ENCODE measurements at regions not wholly inside any gene's neighbourhood (a gene's known extent, or its start where the extent isn't known, plus 50 kb on each side); places are given as distances from the start of the nearest gene placed in this dataset.

- no peak for TF ChIP-seq CTCF (IDR thresholded peaks at IDR 0.05)
- no peak for DNase-seq (ENCODE audit: extremely low spot score, unreplicated experiment)
- H3K27ac Mint-ChIP-seq (ENCODE audit: unreplicated experiment), result no peak overlapping the region
Measured at GRCh38 chr2:125713533-125713932, 942.4 kb upstream of the GYPC start.

GRCh38 chr2:125721072-125721721 is 934.8 kb upstream of the GYPC start:
- H3K36me3 Mint-ChIP-seq (ENCODE audit: unreplicated experiment), result no peaks in the 10 kb centered on the region
- H3K27me3 Mint-ChIP-seq (ENCODE audit: unreplicated experiment), result no peaks in the 10 kb centered on the region
- no peak for TF ChIP-seq CTCF (IDR thresholded peaks at IDR 0.05)
- H3K4me1 Mint-ChIP-seq (ENCODE audit: unreplicated experiment), result no peaks in the 10 kb centered on the region
- no peak overlapping the region for H3K27ac Mint-ChIP-seq (ENCODE audit: unreplicated experiment)
- peaks cover 43% of the 10 kb centered on the region for H3K9me3 Mint-ChIP-seq (ENCODE audit: unreplicated experiment)
- DNase-seq (ENCODE audit: extremely low spot score, unreplicated experiment), result no peak
- H3K4me3 Mint-ChIP-seq (ENCODE audit: unreplicated experiment), result no peak overlapping the region

More at GRCh38 chr2:125713533-125713932, 942.4 kb upstream of the GYPC start:
- no peaks in the 10 kb centered on the region for H3K36me3 Mint-ChIP-seq (ENCODE audit: unreplicated experiment)
- no peak overlapping the region for H3K4me3 Mint-ChIP-seq (ENCODE audit: unreplicated experiment)
- peaks cover 47% of the 10 kb centered on the region for H3K9me3 Mint-ChIP-seq (ENCODE audit: unreplicated experiment)
- H3K27me3 Mint-ChIP-seq (ENCODE audit: unreplicated experiment), result no peaks in the 10 kb centered on the region
- H3K4me1 Mint-ChIP-seq (ENCODE audit: unreplicated experiment), result no peaks in the 10 kb centered on the region

GRCh38 chr2:125730921-125731320 is 925.0 kb upstream of the GYPC start:
- Mint-ChIP-seq H3K27ac (ENCODE audit: unreplicated experiment) (no peak overlapping the region), H3K27me3 (ENCODE audit: unreplicated experiment) (no peaks in the 10 kb centered on the region), H3K4me1 (ENCODE audit: unreplicated experiment) (no peaks in the 10 kb centered on the region), H3K4me3 (ENCODE audit: unreplicated experiment) (no peak overlapping the region), H3K36me3 (ENCODE audit: unreplicated experiment) (no peaks in the 10 kb centered on the region), H3K9me3 (ENCODE audit: unreplicated experiment) (peaks cover 45% of the 10 kb centered on the region)
- no peak for DNase-seq (ENCODE audit: extremely low spot score, unreplicated experiment)
- TF ChIP-seq CTCF (IDR thresholded peaks at IDR 0.05), result no peak

GRCh38 chr2:125736306-125736705 is 919.7 kb upstream of the GYPC start:
- no peaks in the 10 kb centered on the region for H3K27me3 Mint-ChIP-seq (ENCODE audit: unreplicated experiment)
- H3K27ac Mint-ChIP-seq (ENCODE audit: unreplicated experiment), result no peak overlapping the region
- no peak for DNase-seq (ENCODE audit: extremely low spot score, unreplicated experiment)
- TF ChIP-seq CTCF (IDR thresholded peaks at IDR 0.05), result no peak
- H3K36me3 Mint-ChIP-seq (ENCODE audit: unreplicated experiment), result no peaks in the 10 kb centered on the region
- no peak overlapping the region for H3K4me3 Mint-ChIP-seq (ENCODE audit: unreplicated experiment)
- no peaks in the 10 kb centered on the region for H3K4me1 Mint-ChIP-seq (ENCODE audit: unreplicated experiment)
- H3K9me3 Mint-ChIP-seq (ENCODE audit: unreplicated experiment), result peaks cover 47% of the 10 kb centered on the region

- H3K27ac Mint-ChIP-seq (ENCODE audit: unreplicated experiment), result no peak overlapping the region
- DNase-seq (ENCODE audit: extremely low spot score, unreplicated experiment), result no peak
- no peaks in the 10 kb centered on the region for H3K36me3 Mint-ChIP-seq (ENCODE audit: unreplicated experiment)
- H3K9me3 Mint-ChIP-seq (ENCODE audit: unreplicated experiment), result peaks cover 32% of the 10 kb centered on the region
- no peaks in the 10 kb centered on the region for H3K4me1 Mint-ChIP-seq (ENCODE audit: unreplicated experiment)
- no peak overlapping the region for H3K4me3 Mint-ChIP-seq (ENCODE audit: unreplicated experiment)
- TF ChIP-seq CTCF (IDR thresholded peaks at IDR 0.05), result no peak
- H3K27me3 Mint-ChIP-seq (ENCODE audit: unreplicated experiment), result no peaks in the 10 kb centered on the region
Measured at GRCh38 chr2:125745514-125745913, 910.4 kb upstream of the GYPC start.

Data from osteocyte (in vitro differentiated cells).